ENCODE measurements at regions not wholly inside any gene's neighbourhood (a gene's known extent, or its start where the extent isn't known, plus 50 kb on each side); places are given as distances from the start of the nearest gene placed in this dataset.

GRCh38 chr2:74063486-74063885 lies 78.8 kb downstream of the TET3 start:
- H3K9me2 ChIP-seq: no peaks in the 10 kb centered on the region

DNA sequence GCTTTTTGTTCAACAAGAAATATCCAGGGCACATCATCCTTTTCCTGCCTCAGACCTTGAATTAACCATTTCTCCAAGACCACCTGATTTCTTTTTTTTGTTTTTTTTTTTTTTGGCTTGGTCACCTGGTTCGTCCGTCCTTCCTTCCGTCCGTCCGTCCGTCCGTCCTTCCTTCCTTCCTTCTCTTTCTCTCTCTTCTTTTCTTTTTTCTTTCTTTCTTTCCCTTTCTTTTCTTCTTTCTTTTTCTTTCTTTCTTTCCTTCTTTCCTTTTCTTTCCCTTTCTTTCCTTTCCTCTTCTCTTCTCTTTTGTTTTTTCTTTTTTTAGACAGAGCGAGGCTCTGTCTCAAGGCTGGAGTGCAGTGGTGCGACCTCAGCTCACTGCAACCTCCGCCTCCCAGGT lies 80.7 kb downstream of the TET3 start:
- H3K4me3 ChIP-seq (ENCODE audit: low read depth in 2 of 2, low read length in 1 of 2): no peak overlapping the region
- no peaks in the 10 kb centered on the region for H3K9me3 ChIP-seq
- H3F3A ChIP-seq (replicated peaks; ENCODE audit: insufficient read depth): no peaks in the 10 kb centered on the region
- H3K9ac ChIP-seq: no peak overlapping the region
- H2AFZ ChIP-seq (ENCODE audit: low read depth): no peak overlapping the region
- H3K4me1 ChIP-seq (ENCODE audit: control insufficient read depth in 1 of 2, insufficient read depth in 2 of 2, low read depth in 1 of 2, low read length in 1 of 2): no peaks in the 10 kb centered on the region; a peak in 1 of 4 replicates
- no peak for DNase-seq
- no peak overlapping the region for H3K27ac ChIP-seq (ENCODE audit: low read depth in 2 of 2, low read length in 1 of 2)
- H3K9me2 ChIP-seq: no peaks in the 10 kb centered on the region
- H3K36me3 ChIP-seq (replicated peaks in 1 of 2; ENCODE audit: control insufficient read depth in 1 of 2, insufficient read depth in 2 of 2, low read length in 1 of 2): no peaks in the 10 kb centered on the region
- H3K79me2 ChIP-seq (ENCODE audit: insufficient read depth): no peaks in the 10 kb centered on the region
- POLR2A ChIA-PET: interaction anchor here (0.6 kb wide), 1 partner anchor 27 kb away, joined by 4 read pairs; no protein-coding TSS in a partner anchor
- 92% methylated on average over 10 of the region's 10 CpGs for WGBS (ENCODE audit: low lambda C conversion rate)
- no peaks in the 10 kb centered on the region for H3K27me3 ChIP-seq (ENCODE audit: insufficient read depth)
- CTCF ChIA-PET: no interaction called here
- H3K4me2 ChIP-seq: no peak overlapping the region
- no peaks in the 10 kb centered on the region for H4K20me1 ChIP-seq (ENCODE audit: insufficient read depth)
- TF ChIP-seq, protein P1, sequence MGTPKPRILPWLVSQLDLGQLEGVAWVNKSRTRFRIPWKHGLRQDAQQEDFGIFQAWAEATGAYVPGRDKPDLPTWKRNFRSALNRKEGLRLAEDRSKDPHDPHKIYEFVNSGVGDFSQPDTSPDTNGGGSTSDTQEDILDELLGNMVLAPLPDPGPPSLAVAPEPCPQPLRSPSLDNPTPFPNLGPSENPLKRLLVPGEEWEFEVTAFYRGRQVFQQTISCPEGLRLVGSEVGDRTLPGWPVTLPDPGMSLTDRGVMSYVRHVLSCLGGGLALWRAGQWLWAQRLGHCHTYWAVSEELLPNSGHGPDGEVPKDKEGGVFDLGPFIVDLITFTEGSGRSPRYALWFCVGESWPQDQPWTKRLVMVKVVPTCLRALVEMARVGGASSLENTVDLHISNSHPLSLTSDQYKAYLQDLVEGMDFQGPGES (IDR thresholded peaks at IDR 0.05; ENCODE audit: low read depth, low read length): no peak
- TF ChIP-seq GATA2 (CRISPR knock-in tag; IDR thresholded peaks at IDR 0.05) (no peak), EP300 (IDR thresholded peaks at IDR 0.05; ENCODE audit: borderline replicate concordance in 1 of 2, low read depth in 1 of 2, low read length in 1 of 2) (no peak), CTCF (IDR thresholded peaks at IDR 0.05) (no peak), MXI1 (IDR thresholded peaks at IDR 0.05; ENCODE audit: low read depth, low read length) (no peak), TEAD4 (IDR thresholded peaks at IDR 0.05; ENCODE audit: borderline replicate concordance, insufficient read depth) (no peak), RCOR1 (IDR thresholded peaks at IDR 0.05; ENCODE audit: low read length) (no peak), RXRA (IDR thresholded peaks at IDR 0.05; ENCODE audit: borderline replicate concordance, low read depth) (no peak), USF1 (IDR thresholded peaks at IDR 0.05; ENCODE audit: borderline replicate concordance, low read depth) (no peak)
- TF ChIP-seq, protein P2, sequence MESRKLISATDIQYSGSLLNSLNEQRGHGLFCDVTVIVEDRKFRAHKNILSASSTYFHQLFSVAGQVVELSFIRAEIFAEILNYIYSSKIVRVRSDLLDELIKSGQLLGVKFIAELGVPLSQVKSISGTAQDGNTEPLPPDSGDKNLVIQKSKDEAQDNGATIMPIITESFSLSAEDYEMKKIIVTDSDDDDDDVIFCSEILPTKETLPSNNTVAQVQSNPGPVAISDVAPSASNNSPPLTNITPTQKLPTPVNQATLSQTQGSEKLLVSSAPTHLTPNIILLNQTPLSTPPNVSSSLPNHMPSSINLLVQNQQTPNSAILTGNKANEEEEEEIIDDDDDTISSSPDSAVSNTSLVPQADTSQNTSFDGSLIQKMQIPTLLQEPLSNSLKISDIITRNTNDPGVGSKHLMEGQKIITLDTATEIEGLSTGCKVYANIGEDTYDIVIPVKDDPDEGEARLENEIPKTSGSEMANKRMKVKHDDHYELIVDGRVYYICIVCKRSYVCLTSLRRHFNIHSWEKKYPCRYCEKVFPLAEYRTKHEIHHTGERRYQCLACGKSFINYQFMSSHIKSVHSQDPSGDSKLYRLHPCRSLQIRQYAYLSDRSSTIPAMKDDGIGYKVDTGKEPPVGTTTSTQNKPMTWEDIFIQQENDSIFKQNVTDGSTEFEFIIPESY (IDR thresholded peaks at IDR 0.05; ENCODE audit: borderline replicate concordance, low read depth): no peak
- TF ChIP-seq, protein P3, sequence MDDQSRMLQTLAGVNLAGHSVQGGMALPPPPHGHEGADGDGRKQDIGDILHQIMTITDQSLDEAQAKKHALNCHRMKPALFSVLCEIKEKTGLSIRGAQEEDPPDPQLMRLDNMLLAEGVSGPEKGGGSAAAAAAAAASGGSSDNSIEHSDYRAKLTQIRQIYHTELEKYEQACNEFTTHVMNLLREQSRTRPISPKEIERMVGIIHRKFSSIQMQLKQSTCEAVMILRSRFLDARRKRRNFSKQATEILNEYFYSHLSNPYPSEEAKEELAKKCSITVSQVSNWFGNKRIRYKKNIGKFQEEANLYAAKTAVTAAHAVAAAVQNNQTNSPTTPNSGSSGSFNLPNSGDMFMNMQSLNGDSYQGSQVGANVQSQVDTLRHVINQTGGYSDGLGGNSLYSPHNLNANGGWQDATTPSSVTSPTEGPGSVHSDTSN (IDR thresholded peaks at IDR 0.05): no peak

More at GRCh38 chr2:74063486-74063885, 78.8 kb downstream of the TET3 start:
- no peaks in the 10 kb centered on the region for H3K79me2 ChIP-seq (ENCODE audit: insufficient read depth)
- H3K4me3 ChIP-seq (ENCODE audit: low read depth in 2 of 2, low read length in 1 of 2): no peak overlapping the region
- H3K27ac ChIP-seq (ENCODE audit: low read depth in 2 of 2, low read length in 1 of 2): no peak overlapping the region
- H3K4me1 ChIP-seq (ENCODE audit: control insufficient read depth in 1 of 2, insufficient read depth in 2 of 2, low read depth in 1 of 2, low read length in 1 of 2): no peaks in the 10 kb centered on the region; a peak in 1 of 4 replicates
- H3K36me3 ChIP-seq (replicated peaks in 1 of 2; ENCODE audit: control insufficient read depth in 1 of 2, insufficient read depth in 2 of 2, low read length in 1 of 2): no peaks in the 10 kb centered on the region
- ChIA-PET CTCF (interaction anchor here (0.8 kb wide), 1 partner anchor 57 kb away, joined by 3 read pairs; no protein-coding TSS in a partner anchor), POLR2A (no interaction called here)
- H4K20me1 ChIP-seq (ENCODE audit: insufficient read depth): no peaks in the 10 kb centered on the region
- H3F3A ChIP-seq (replicated peaks; ENCODE audit: insufficient read depth): no peaks in the 10 kb centered on the region
- H3K4me2 ChIP-seq: no peak overlapping the region
- DNase-seq: no peak
- no peaks in the 10 kb centered on the region for H3K27me3 ChIP-seq (ENCODE audit: insufficient read depth)
- TF ChIP-seq NRF1 (IDR thresholded peaks at IDR 0.05; ENCODE audit: low read depth, low read length) (no peak), SMC3 (IDR thresholded peaks at IDR 0.05; ENCODE audit: low read depth, low read length) (no peak), RCOR1 (IDR thresholded peaks at IDR 0.05; ENCODE audit: low read length) (no peak), EZH2phosphoT487 (IDR thresholded peaks at IDR 0.05; ENCODE audit: borderline replicate concordance, low read depth) (no peak), ELF1 (IDR thresholded peaks at IDR 0.05) (no peak), RAD21 (IDR thresholded peaks at IDR 0.05; ENCODE audit: low read length) (no peak), CTCF (IDR thresholded peaks at IDR 0.05) (no peak), EP300 (IDR thresholded peaks at IDR 0.05; ENCODE audit: borderline replicate concordance in 1 of 2, low read depth in 1 of 2, low read length in 1 of 2) (no peak)
- no peaks in the 10 kb centered on the region for H3K9me3 ChIP-seq
- H3K9ac ChIP-seq: no peak overlapping the region
- WGBS (ENCODE audit: low lambda C conversion rate): 95% methylated on average over 3 of the region's 3 CpGs
- no peak overlapping the region for H2AFZ ChIP-seq (ENCODE audit: low read depth)

Measured in SK-N-SH (cell line).